ENCODE measurements at regions not wholly inside any gene's neighbourhood (a gene's known extent, or its start where the extent isn't known, plus 50 kb on each side); places are given as distances from the start of the nearest gene placed in this dataset.

GRCh38 chr16:17965133-17965900 is 371.2 kb downstream of the NPIPA8 start:
- H3K4me3 ChIP-seq (ENCODE audit: control extremely low read depth in 1 of 5, extremely low read depth in 1 of 5, insufficient read depth in 1 of 5, low read depth in 2 of 5, low read length in 4 of 5) = no peak overlapping the region
- H3K27ac Mint-ChIP-seq = no peak overlapping the region
- H3K9ac ChIP-seq (ENCODE audit: low read length) = no peak overlapping the region
- H3K4me2 ChIP-seq (replicated peaks; ENCODE audit: low read depth, low read length, poor library complexity, severe bottlenecking) = no peak overlapping the region
- no peaks in the 10 kb centered on the region for H3K27me3 ChIP-seq (replicated peaks in 1 of 4; ENCODE audit: control extremely low read depth in 1 of 4, control insufficient read depth in 3 of 4, insufficient read depth in 4 of 4, low read length in 3 of 4)
- peaks cover 0 to 11% of the 10 kb centered on the region in 2 donors for H3K4me1 ChIP-seq (ENCODE audit: control insufficient read depth in 2 of 2, insufficient read depth in 2 of 2, low read length in 2 of 2)
- H3K9me3 ChIP-seq (ENCODE audit: control extremely low read depth in 1 of 3, control insufficient read depth in 2 of 3, insufficient read depth in 1 of 3, low read length in 2 of 3) = peaks cover 0 to 1% (median 0%) of the 10 kb centered on the region in 3 donors
- no peaks in the 10 kb centered on the region for H4K20me1 ChIP-seq (ENCODE audit: control insufficient read depth, insufficient read depth, low read length, poor library complexity, severe bottlenecking)
- H2AFZ ChIP-seq (ENCODE audit: insufficient read depth, low read depth, low read length, poor library complexity, severe bottlenecking) = no peak overlapping the region
- POLR2A ChIA-PET = no interaction called here
- peaks cover 4% of the 10 kb centered on the region for H3K9me3 Mint-ChIP-seq (ENCODE audit: insufficient read depth)
- H3K36me3 ChIP-seq (replicated peaks in 1 of 2; ENCODE audit: control extremely low read depth in 1 of 2, control insufficient read depth in 1 of 2, extremely low read depth in 1 of 2, insufficient read depth in 2 of 2, low read length in 1 of 2) = no peaks in the 10 kb centered on the region
- ATAC-seq (ENCODE audit: low read depth) (no peak), DNase-seq (no peak)
- WGBS (ENCODE audit: insufficient coverage) = no CpG with 5 or more reads among the region's 10 CpGs
- TF ChIP-seq CTCF (IDR thresholded peaks at IDR 0.05) (no peak), EZH2 (IDR thresholded peaks at IDR 0.05; ENCODE audit: borderline replicate concordance, insufficient read depth, low read depth, low read length, poor library complexity, severe bottlenecking) (no peak)
- peaks cover 16% of the 10 kb centered on the region for H3K27me3 Mint-ChIP-seq
- no peak overlapping the region for H3K4me3 Mint-ChIP-seq
- peaks cover 13% of the 10 kb centered on the region for H3K4me1 Mint-ChIP-seq
- no peak overlapping the region for H3K27ac ChIP-seq (ENCODE audit: low read length in 2 of 2)
- intact Hi-C loops (cut with micrococcal nuclease) = no loop called here
- H3K79me2 ChIP-seq (ENCODE audit: control insufficient read depth, insufficient read depth, low read length) = no peaks in the 10 kb centered on the region
- CTCF ChIA-PET = no interaction called here

GRCh38 chr16:17964196-17964595 is 372.3 kb downstream of the NPIPA8 start:
- POLR2A ChIA-PET = no interaction called here
- H4K20me1 ChIP-seq (ENCODE audit: control insufficient read depth, insufficient read depth, low read length, poor library complexity, severe bottlenecking) = no peaks in the 10 kb centered on the region

More at GRCh38 chr16:17964196-17964595, 372.3 kb downstream of the NPIPA8 start:
- Histone ChIP-seq H3K36me3 (replicated peaks in 1 of 2; ENCODE audit: control extremely low read depth in 1 of 2, control insufficient read depth in 1 of 2, extremely low read depth in 1 of 2, insufficient read depth in 2 of 2, low read length in 1 of 2) (no peaks in the 10 kb centered on the region), H3K27me3 (replicated peaks in 1 of 4; ENCODE audit: control extremely low read depth in 1 of 4, control insufficient read depth in 3 of 4, insufficient read depth in 4 of 4, low read length in 3 of 4) (no peaks in the 10 kb centered on the region), H3K27ac (ENCODE audit: low read length in 2 of 2) (no peak overlapping the region), H3K4me1 (ENCODE audit: control insufficient read depth in 2 of 2, insufficient read depth in 2 of 2, low read length in 2 of 2) (peaks cover 0 to 11% of the 10 kb centered on the region in 2 donors), H3K79me2 (ENCODE audit: control insufficient read depth, insufficient read depth, low read length) (no peaks in the 10 kb centered on the region), H3K4me2 (replicated peaks; ENCODE audit: low read depth, low read length, poor library complexity, severe bottlenecking) (no peak overlapping the region), H3K4me3 (ENCODE audit: control extremely low read depth in 1 of 5, extremely low read depth in 1 of 5, insufficient read depth in 1 of 5, low read depth in 2 of 5, low read length in 4 of 5) (no peak overlapping the region), H3K9me3 (ENCODE audit: control extremely low read depth in 1 of 3, control insufficient read depth in 2 of 3, insufficient read depth in 1 of 3, low read length in 2 of 3) (peaks cover 0 to 3% (median 1%) of the 10 kb centered on the region in 3 donors), H3K9ac (ENCODE audit: low read length) (no peak overlapping the region), H2AFZ (ENCODE audit: insufficient read depth, low read depth, low read length, poor library complexity, severe bottlenecking) (no peak overlapping the region)
- CTCF ChIA-PET = no interaction called here
- no peak for TF ChIP-seq EZH2 (IDR thresholded peaks at IDR 0.05; ENCODE audit: borderline replicate concordance, insufficient read depth, low read depth, low read length, poor library complexity, severe bottlenecking)
- TF ChIP-seq CTCF (IDR thresholded peaks at IDR 0.05) = no peak
- Mint-ChIP-seq H3K4me3 (no peak overlapping the region), H3K27me3 (peaks cover 6% of the 10 kb centered on the region), H3K9me3 (ENCODE audit: insufficient read depth) (peaks cover 4% of the 10 kb centered on the region), H3K27ac (no peak overlapping the region), H3K4me1 (peaks cover 13% of the 10 kb centered on the region)
- DNase-seq (no peak), ATAC-seq (ENCODE audit: low read depth) (no peak)
- intact Hi-C loops (cut with micrococcal nuclease) = no loop called here
- WGBS (ENCODE audit: insufficient coverage) = 100% methylated on average over 1 of the region's 3 CpGs

Data from B cell (primary cell).